ENCODE measurements at regions not wholly inside any gene's neighbourhood (a gene's known extent, or its start where the extent isn't known, plus 50 kb on each side); places are given as distances from the start of the nearest gene placed in this dataset.

DNA sequence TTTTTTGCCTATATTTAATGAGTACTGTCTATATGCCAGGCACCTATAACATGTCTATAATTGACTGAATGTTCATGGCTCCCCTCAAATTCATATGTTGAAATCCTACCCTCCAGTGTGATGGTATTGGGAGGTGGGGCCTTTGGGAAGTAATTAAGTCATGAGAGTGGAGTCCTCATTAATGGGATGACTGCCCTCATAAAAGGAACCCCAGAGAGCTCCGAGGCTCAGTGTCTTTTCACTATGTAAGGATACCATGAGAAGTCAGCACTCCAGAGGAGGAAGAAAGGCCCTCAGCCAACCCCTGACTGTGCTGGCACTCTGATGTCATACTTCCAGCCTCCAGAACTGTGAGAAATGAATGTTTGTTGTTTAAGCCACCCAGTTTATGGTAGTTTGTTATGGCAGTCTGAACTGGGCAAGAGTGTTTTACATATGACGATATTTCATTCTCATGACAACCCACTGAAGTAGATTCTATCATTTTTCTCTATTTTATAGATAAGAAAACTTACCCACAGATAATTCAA lies 61.1 kb upstream of the PCGF5 start:
- no peak for TF ChIP-seq POLR2A (IDR thresholded peaks at IDR 0.05; ENCODE audit: low read depth, low read length)
- no peak for TF ChIP-seq POU2F2 (IDR thresholded peaks at IDR 0.05; ENCODE audit: low read depth, low read length)
- no peak for TF ChIP-seq POLR2AphosphoS5 (IDR thresholded peaks at IDR 0.05; ENCODE audit: low read depth, low read length)
- TF ChIP-seq TAF1 (IDR thresholded peaks at IDR 0.05; ENCODE audit: low read depth, low read length): no peak
- no peak for TF ChIP-seq SPI1 (IDR thresholded peaks at IDR 0.05; ENCODE audit: low read depth, low read length)
- TF ChIP-seq PAX5 (IDR thresholded peaks at IDR 0.05; ENCODE audit: insufficient read depth, low read length, severe bottlenecking): no peak
